ENCODE measurements at regions not wholly inside any gene's neighbourhood (a gene's known extent, or its start where the extent isn't known, plus 50 kb on each side); places are given as distances from the start of the nearest gene placed in this dataset.

DNA sequence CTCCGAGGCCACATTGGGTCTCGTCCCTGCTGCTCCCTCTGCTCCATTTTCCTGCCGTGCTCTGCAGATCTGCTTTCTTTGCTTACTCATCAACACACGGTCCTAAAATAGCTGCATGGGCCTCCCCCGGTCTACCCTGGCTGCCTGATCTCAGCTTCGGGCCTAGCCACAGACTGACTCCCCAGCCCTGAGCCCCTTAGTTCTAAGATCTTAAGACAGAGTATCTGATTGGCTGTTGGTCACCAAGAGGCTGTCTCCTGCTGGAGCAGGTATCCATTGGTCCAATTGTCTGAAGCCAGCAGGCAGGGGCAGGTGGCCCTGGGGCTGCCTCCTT lies 53.7 kb upstream of the NECTIN1 start:
- Histone ChIP-seq H3K4me1 (no peaks in the 10 kb centered on the region), H3K9me3 (no peaks in the 10 kb centered on the region), H3K27me3 (no peaks in the 10 kb centered on the region), H3K27ac (no peak overlapping the region), H3K4me3 (replicated peaks in 1 of 3) (no peak overlapping the region), H3K36me3 (no peaks in the 10 kb centered on the region)
- TF ChIP-seq, protein P1, sequence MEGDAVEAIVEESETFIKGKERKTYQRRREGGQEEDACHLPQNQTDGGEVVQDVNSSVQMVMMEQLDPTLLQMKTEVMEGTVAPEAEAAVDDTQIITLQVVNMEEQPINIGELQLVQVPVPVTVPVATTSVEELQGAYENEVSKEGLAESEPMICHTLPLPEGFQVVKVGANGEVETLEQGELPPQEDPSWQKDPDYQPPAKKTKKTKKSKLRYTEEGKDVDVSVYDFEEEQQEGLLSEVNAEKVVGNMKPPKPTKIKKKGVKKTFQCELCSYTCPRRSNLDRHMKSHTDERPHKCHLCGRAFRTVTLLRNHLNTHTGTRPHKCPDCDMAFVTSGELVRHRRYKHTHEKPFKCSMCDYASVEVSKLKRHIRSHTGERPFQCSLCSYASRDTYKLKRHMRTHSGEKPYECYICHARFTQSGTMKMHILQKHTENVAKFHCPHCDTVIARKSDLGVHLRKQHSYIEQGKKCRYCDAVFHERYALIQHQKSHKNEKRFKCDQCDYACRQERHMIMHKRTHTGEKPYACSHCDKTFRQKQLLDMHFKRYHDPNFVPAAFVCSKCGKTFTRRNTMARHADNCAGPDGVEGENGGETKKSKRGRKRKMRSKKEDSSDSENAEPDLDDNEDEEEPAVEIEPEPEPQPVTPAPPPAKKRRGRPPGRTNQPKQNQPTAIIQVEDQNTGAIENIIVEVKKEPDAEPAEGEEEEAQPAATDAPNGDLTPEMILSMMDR (IDR thresholded peaks at IDR 0.05): no peak
- no peak for TF ChIP-seq POLR2A (IDR thresholded peaks at IDR 0.05)
- intact Hi-C loops (cut with DNase I): no loop called here
- no peak for DNase-seq
- 42 to 46% methylated on average over 6 of the region's 6 CpGs for WGBS, 2 donors

DNA sequence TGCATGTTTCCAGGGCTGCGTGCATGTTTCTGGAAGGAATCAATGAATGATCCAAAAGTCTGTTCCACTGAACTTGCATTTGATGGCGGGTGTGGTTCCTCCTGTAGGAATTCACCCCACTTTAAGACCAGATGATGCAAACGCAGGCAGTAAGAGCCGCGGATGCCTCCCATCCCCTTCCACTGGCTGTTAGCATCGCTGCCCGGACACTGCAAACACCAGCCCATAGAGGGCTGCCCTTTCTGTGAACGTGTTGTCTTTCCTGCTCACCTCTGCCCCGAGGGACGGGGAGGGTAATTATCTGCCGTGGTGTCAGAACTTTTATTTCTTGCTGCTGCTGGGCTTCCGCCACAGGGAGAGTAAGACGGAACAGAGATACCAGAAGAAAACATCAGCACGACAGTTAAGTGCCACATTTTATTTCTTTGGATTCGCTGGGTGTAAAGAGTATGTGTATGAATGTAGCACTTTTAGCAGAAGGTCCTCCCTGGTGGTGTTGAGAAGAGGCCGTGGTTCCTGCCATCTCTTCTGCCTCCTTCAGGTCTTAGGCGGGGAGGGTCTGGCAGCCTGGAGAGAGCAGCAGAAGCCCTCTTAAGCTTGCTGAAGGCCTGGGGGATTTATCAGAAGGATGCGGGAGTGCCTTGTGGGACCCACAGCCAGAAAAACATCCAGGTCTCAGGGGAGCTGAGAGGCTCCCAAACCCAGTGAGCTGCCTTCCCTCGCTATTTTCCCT lies 53.2 kb upstream of the NECTIN1 start:
- intact Hi-C loops (cut with DNase I): no loop called here
- DNase-seq: no peak
- H3K4me1 ChIP-seq: no peaks in the 10 kb centered on the region
- no peak for TF ChIP-seq POLR2A (IDR thresholded peaks at IDR 0.05)
- TF ChIP-seq, protein P1 (IDR thresholded peaks at IDR 0.05): no peak
- H3K27me3 ChIP-seq: no peaks in the 10 kb centered on the region
- 47 to 49% methylated on average over 17 to 19 of the region's 19 CpGs for whole genome bisulfite sequencing, 2 donors
- no peaks in the 10 kb centered on the region for H3K36me3 ChIP-seq
- no peaks in the 10 kb centered on the region for H3K9me3 ChIP-seq
- no peak overlapping the region for H3K4me3 ChIP-seq (replicated peaks in 1 of 3)
- no peak overlapping the region for H3K27ac ChIP-seq

DNA sequence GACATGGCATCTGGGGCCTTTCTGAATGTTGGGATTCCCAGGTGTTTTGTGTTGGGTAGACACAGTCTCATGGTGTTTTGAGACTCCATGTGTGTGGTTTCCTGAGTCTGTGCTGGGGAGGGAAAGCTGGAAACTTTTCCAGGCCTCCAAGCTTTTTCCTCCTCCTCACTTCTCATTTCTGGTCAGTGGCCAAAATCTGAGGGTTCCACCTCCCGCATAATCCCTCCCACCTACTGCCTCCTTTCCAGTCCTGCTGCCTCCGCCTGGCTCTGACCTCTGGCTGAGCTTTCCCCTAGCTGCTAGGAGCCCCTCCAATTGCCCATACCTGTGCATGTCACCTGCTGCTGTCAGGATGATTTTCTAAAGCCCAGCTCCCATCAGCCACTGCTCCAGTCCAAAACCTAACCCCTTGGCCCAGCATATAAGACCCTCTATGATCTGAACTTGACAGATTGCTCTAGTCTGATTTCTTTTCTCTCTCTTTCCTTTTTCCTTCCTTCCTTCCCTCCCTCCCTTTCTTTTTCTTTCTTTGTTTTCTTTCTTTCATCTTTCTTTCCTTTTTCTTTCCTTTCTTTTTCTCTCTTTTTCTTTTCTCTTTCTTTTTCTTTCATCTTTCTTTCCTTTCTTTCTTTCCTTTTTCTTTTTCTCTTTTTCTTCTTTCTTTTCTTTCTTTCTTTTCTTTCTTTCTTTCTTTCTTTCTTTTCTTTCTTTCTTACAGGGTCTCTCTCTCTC lies 51.4 kb upstream of the NECTIN1 start:
- no peaks in the 10 kb centered on the region for H3K27me3 ChIP-seq
- intact Hi-C loops (cut with DNase I): no loop called here
- DNase-seq: no peak
- H3K4me3 ChIP-seq (replicated peaks in 1 of 3): no peak overlapping the region
- no peaks in the 10 kb centered on the region for H3K9me3 ChIP-seq
- 50% methylated on average over 2 of the region's 2 CpGs for WGBS, 2 donors
- TF ChIP-seq, protein P1 (IDR thresholded peaks at IDR 0.05): no peak
- TF ChIP-seq POLR2A (IDR thresholded peaks at IDR 0.05): no peak
- H3K36me3 ChIP-seq: no peaks in the 10 kb centered on the region
- no peak overlapping the region for H3K27ac ChIP-seq
- H3K4me1 ChIP-seq: no peaks in the 10 kb centered on the region

DNA sequence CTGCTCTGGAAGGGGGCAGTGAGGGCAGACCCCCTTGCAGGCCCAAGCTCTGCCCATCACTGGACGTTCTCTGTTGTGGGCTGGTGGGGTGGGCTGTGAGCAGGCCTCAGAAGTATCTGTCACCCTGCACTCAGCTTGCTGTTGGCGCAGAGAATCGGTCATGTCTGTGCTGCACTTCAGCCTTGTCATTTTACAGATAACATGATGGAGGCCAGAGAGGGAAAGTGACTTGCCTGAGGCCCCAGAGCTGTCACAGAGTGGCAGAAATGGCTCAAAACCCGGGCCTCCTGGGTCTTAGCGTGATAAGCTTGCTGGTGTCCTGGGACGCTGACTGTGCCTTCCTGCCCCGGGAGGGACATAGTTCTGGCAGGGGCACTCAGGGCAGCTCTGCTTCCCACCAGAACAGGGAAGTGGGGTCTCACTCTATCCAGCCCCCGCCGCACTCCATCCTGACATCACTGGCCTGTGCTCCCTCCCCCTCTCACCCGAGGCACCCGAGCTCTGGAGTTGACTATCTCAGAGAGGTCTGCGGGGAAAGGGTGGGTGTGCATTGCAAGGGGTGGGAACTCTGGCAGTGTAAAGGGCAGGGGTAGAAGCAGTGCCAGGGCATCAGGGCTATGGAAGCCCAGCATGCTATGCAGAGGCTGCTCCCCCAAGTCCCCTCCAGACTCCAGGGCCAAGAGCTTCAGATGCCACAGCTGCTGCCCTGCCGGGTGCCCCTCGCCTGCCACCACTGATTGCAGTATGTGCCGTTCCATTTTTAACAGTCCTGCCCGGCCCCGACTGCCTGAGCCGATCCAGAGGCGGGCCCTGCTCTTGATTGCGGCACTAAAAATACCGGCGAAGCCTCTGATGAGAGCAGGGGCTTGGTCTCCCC lies 50.4 kb upstream of the NECTIN1 start:
- H3K9me3 ChIP-seq: no peaks in the 10 kb centered on the region
- no peaks in the 10 kb centered on the region for H3K36me3 ChIP-seq
- no peak overlapping the region for H3K4me3 ChIP-seq (replicated peaks in 1 of 3)
- no peaks in the 10 kb centered on the region for H3K27me3 ChIP-seq
- TF ChIP-seq POLR2A (IDR thresholded peaks at IDR 0.05): no peak
- TF ChIP-seq, protein P1 (IDR thresholded peaks at IDR 0.05): no peak
- no peak overlapping the region for H3K27ac ChIP-seq
- DNase-seq: no peak
- no peaks in the 10 kb centered on the region for H3K4me1 ChIP-seq
- intact Hi-C loops (cut with DNase I): no loop called here
- 59 to 73% methylated on average over 18 of the region's 22 CpGs for WGBS, 2 donors
